H1 (cell line): ENCODE measurements at regions not wholly inside any gene's neighbourhood (a gene's known extent, or its start where the extent isn't known, plus 50 kb on each side); places are given as distances from the start of the nearest gene placed in this dataset.

ENCODE experiments used
- ASH2L ChIP-seq: fragments of 200-600, 300-600 bp; sonication (generic); IDR thresholded peaks from one replicate; pipeline ENCODE4 v1.7.1; 2017; ENCODE audit warnings: low read length
- GTF2F1 ChIP-seq: IDR thresholded peaks from 2 replicates; pipeline ENCODE4 v1.6.1; 2012; ENCODE audit warnings: low read depth, low read length, improper control_type of control experiment, borderline replicate concordance
- JUN ChIP-seq: IDR thresholded peaks from 2 replicates; pipeline ENCODE4 v1.6.1; 2011; ENCODE audit warnings: low read depth, mild to moderate bottlenecking, improper control_type of control experiment, low read length
- MAFK ChIP-seq: IDR thresholded peaks from 2 replicates; pipeline ENCODE4 v1.6.1; 2012; ENCODE audit warnings: low read depth, mild to moderate bottlenecking, improper control_type of control experiment, low read length
- SUZ12 ChIP-seq: fragments of 200-600 bp; sonication (generic); IDR thresholded peaks from 2 replicates; pipeline ENCODE4 v1.6.1; 2012; ENCODE audit warnings: mild to moderate bottlenecking, inconsistent platforms, low read length, moderate library complexity, mixed read lengths

- TF ChIP-seq MAFK = no peak
- TF ChIP-seq GTF2F1 = no peak
- TF ChIP-seq SUZ12 = no peak
- TF ChIP-seq ASH2L = no peak
- no peak for TF ChIP-seq JUN
Observed at GRCh38 chr12:65590318-65590717, 234.0 kb upstream of the HMGA2 start (continued).
